ENCODE measurements at regions not wholly inside any gene's neighbourhood (a gene's known extent, or its start where the extent isn't known, plus 50 kb on each side); places are given as distances from the start of the nearest gene placed in this dataset.

- no peak for DNase-seq (ENCODE audit: low spot score)
- no peak overlapping the region for H3K4me3 ChIP-seq
- H3K27ac ChIP-seq: no peak overlapping the region
- no peak for TF ChIP-seq CTCF (IDR thresholded peaks at IDR 0.05)
Observed at GRCh38 chr7:114364151-114364550, 50.5 kb upstream of the FOXP2 start.

- Histone ChIP-seq H3K27ac (no peak overlapping the region), H3K4me3 (no peak overlapping the region)
- no peak for TF ChIP-seq CTCF (IDR thresholded peaks at IDR 0.05)
Observed at GRCh38 chr7:114363292-114363691, 51.3 kb upstream of the FOXP2 start.

GRCh38 chr7:114358911-114359310, 55.7 kb upstream of the FOXP2 start:
- no peak for TF ChIP-seq CTCF (IDR thresholded peaks at IDR 0.05)
- Histone ChIP-seq H3K27ac (no peak overlapping the region), H3K4me3 (no peak overlapping the region)
- DNase-seq (ENCODE audit: low spot score): no peak

More at GRCh38 chr7:114363292-114363691, 51.3 kb upstream of the FOXP2 start:
- DNase-seq (ENCODE audit: low spot score): no peak

GRCh38 chr7:114356133-114356532, 58.5 kb upstream of the FOXP2 start:
- no peak for DNase-seq (ENCODE audit: low spot score)
- Histone ChIP-seq H3K4me3 (no peak overlapping the region), H3K27ac (no peak overlapping the region)
- no peak for TF ChIP-seq CTCF (IDR thresholded peaks at IDR 0.05)

GRCh38 chr7:114354306-114354705, 60.3 kb upstream of the FOXP2 start:
- no peak for TF ChIP-seq CTCF (IDR thresholded peaks at IDR 0.05)
- Histone ChIP-seq H3K27ac (no peak overlapping the region), H3K4me3 (no peak overlapping the region)
- no peak for DNase-seq (ENCODE audit: low spot score)

- DNase-seq (ENCODE audit: low spot score): no peak
- no peak for TF ChIP-seq CTCF (IDR thresholded peaks at IDR 0.05)
- Histone ChIP-seq H3K27ac (no peak overlapping the region), H3K4me3 (no peak overlapping the region)
Observed at GRCh38 chr7:114345494-114345893, 69.1 kb upstream of the FOXP2 start.

- H3K4me3 ChIP-seq: no peak overlapping the region
- no peak overlapping the region for H3K27ac ChIP-seq
- TF ChIP-seq CTCF (IDR thresholded peaks at IDR 0.05): no peak
- DNase-seq (ENCODE audit: low spot score): no peak
Observed at GRCh38 chr7:114343949-114344708, 70.5 kb upstream of the FOXP2 start.
